Osteoblast (primary cell): ENCODE measurements at regions not wholly inside any gene's neighbourhood (a gene's known extent, or its start where the extent isn't known, plus 50 kb on each side); places are given as distances from the start of the nearest gene placed in this dataset.

Experiments used
- DNase-seq: peaks from one replicate; pipeline ENCODE4 v3.0.0; 2011; ENCODE audit warnings: low spot score, mixed read lengths; ENCODE audit not compliant: insufficient read length; ENCODE audit errors: missing footprints
- H2AFZ ChIP-seq: 2 replicates; pipeline ENCODE4 v1.6.0; 2011; ENCODE audit warnings: mild to moderate bottlenecking, low read length
- H3K27ac ChIP-seq: 2 replicates; pipeline ENCODE4 v1.5.1; 2011; ENCODE audit warnings: mild to moderate bottlenecking, low read depth, low read length, moderate library complexity
- H3K27me3 ChIP-seq: 2 replicates; pipeline ENCODE4 v1.6.0; 2012; ENCODE audit warnings: mild to moderate bottlenecking, control low read depth, inconsistent platforms, low read length, moderate library complexity; ENCODE audit not compliant: insufficient read depth
- H3K36me3 ChIP-seq: 2 replicates; pipeline ENCODE4 v1.5.1; 2011; ENCODE audit warnings: mild to moderate bottlenecking, low read length, control low read depth, moderate library complexity; ENCODE audit not compliant: insufficient read depth
- H3K4me1 ChIP-seq: 2 replicates; pipeline ENCODE4 v1.5.1; 2011; ENCODE audit warnings: mild to moderate bottlenecking, low read length, control low read depth, moderate library complexity; ENCODE audit not compliant: insufficient read depth
- H3K4me2 ChIP-seq: 2 replicates; pipeline ENCODE4 v1.6.0; 2011; ENCODE audit warnings: mild to moderate bottlenecking, low read length; ENCODE audit not compliant: insufficient read depth
- H3K4me3 ChIP-seq: fragments of 200-600 bp; sonication (generic); 3 replicates; pipeline ENCODE4 v1.5.1; 2012; ENCODE audit warnings: mild to moderate bottlenecking, low read length, inconsistent platforms; ENCODE audit not compliant: insufficient read depth
- H3K79me2 ChIP-seq: 2 replicates; pipeline ENCODE4 v1.6.0; 2012; ENCODE audit warnings: mild to moderate bottlenecking, low read length, control low read depth, inconsistent platforms; ENCODE audit not compliant: insufficient read depth
- H3K9me3 ChIP-seq: 2 replicates; pipeline ENCODE4 v1.5.1; 2011; ENCODE audit warnings: low read depth, low read length, control low read depth
- H4K20me1 ChIP-seq: 2 replicates; pipeline ENCODE4 v1.6.0; 2012; ENCODE audit warnings: mild to moderate bottlenecking, low read length, control low read depth; ENCODE audit not compliant: insufficient read depth
- CTCF ChIP-seq: IDR thresholded peaks from 2 replicates; pipeline ENCODE4 v1.5.1; 2011; ENCODE audit warnings: mild to moderate bottlenecking, low read depth, low read length, moderate library complexity; ENCODE audit errors: extremely low read depth

- Histone ChIP-seq H2AFZ (no peak overlapping the region), H3K27ac (no peak overlapping the region), H3K27me3 (no peaks in the 10 kb centered on the region), H3K79me2 (no peaks in the 10 kb centered on the region), H3K4me3 (no peak overlapping the region), H3K4me2 (no peak overlapping the region), H3K9me3 (no peaks in the 10 kb centered on the region), H3K4me1 (no peaks in the 10 kb centered on the region), H3K36me3 (no peaks in the 10 kb centered on the region), H4K20me1 (no peaks in the 10 kb centered on the region)
- no peak for TF ChIP-seq CTCF
- DNase-seq, result no peak
Observed at GRCh38 chr4:64777286-64777685, 368.0 kb upstream of the TECRL start.

DNA sequence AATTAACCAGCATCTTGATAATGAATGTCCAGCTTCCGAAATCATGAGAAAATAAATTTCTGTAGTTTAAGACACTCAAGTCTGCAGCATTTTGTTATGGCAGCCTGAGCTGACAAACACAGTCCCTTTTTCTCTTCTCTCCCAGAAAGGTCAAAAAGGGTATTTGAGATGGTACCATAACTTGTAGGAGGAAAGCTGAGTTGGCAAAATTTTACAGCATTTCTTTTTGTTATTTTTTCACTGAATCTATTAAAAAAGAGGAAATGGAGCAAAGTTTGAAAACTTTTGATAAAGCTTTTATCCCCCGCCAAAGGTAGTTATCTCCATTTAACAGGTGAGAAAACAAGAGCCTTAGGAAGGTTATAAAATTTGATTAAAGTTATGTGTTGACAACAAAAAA, 367.6 kb upstream of the TECRL start:
- no peak for DNase-seq
- TF ChIP-seq CTCF, result no peak
- H4K20me1 ChIP-seq, result no peaks in the 10 kb centered on the region
- H3K27ac ChIP-seq, result no peak overlapping the region
- no peaks in the 10 kb centered on the region for H3K27me3 ChIP-seq
- no peak overlapping the region for H3K4me3 ChIP-seq
- H3K4me2 ChIP-seq, result no peak overlapping the region
- H3K79me2 ChIP-seq, result no peaks in the 10 kb centered on the region
- no peaks in the 10 kb centered on the region for H3K9me3 ChIP-seq
- H2AFZ ChIP-seq, result no peak overlapping the region
- H3K4me1 ChIP-seq, result no peaks in the 10 kb centered on the region
- H3K36me3 ChIP-seq, result no peaks in the 10 kb centered on the region

GRCh38 chr4:64774626-64775025, 365.4 kb upstream of the TECRL start:
- no peak for DNase-seq
- H4K20me1 ChIP-seq, result no peaks in the 10 kb centered on the region
- H3K4me3 ChIP-seq, result no peak overlapping the region
- TF ChIP-seq CTCF, result no peak
- H3K4me1 ChIP-seq, result no peaks in the 10 kb centered on the region
- H3K4me2 ChIP-seq, result no peak overlapping the region
- no peaks in the 10 kb centered on the region for H3K36me3 ChIP-seq
- H3K27ac ChIP-seq, result no peak overlapping the region
- H3K9me3 ChIP-seq, result no peaks in the 10 kb centered on the region
- no peaks in the 10 kb centered on the region for H3K27me3 ChIP-seq
- no peaks in the 10 kb centered on the region for H3K79me2 ChIP-seq
- H2AFZ ChIP-seq, result no peak overlapping the region

GRCh38 chr4:64771149-64771548, 361.9 kb upstream of the TECRL start:
- Histone ChIP-seq H3K4me3 (no peak overlapping the region), H3K4me2 (no peak overlapping the region), H3K27ac (no peak overlapping the region), H3K36me3 (no peaks in the 10 kb centered on the region), H3K9me3 (no peaks in the 10 kb centered on the region), H3K27me3 (no peaks in the 10 kb centered on the region), H3K79me2 (no peaks in the 10 kb centered on the region), H3K4me1 (no peaks in the 10 kb centered on the region), H2AFZ (no peak overlapping the region), H4K20me1 (no peaks in the 10 kb centered on the region)
- TF ChIP-seq CTCF, result no peak
- DNase-seq, result no peak
